ENCODE measurements at regions not wholly inside any gene's neighbourhood (a gene's known extent, or its start where the extent isn't known, plus 50 kb on each side); places are given as distances from the start of the nearest gene placed in this dataset.

DNA sequence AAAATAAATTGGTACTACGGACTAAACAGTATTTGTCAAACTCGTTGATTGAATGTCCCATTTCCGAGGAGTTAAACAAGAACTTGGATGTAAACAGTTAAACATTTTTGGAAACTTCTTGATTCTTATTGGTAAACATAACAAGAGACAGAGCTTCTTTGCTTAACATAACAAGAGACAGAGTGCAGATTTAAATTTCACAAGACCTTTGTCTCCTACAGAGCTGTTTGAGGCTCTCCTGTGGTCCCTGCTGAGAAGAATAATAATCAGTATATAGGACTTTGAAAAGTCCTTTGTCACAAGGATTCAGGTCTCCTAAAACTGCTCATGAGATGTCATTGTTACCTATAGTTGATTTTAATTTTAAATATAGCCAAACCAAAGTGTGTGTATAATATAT, 170.6 kb upstream of the C21orf91 start:
- no CpG with 5 or more reads among the region's 3 CpGs for WGBS (ENCODE audit: insufficient coverage, insufficient read length)
- no peaks in the 10 kb centered on the region for H3K9me3 ChIP-seq (ENCODE audit: control insufficient read depth, insufficient read depth, low read length)
- H3K36me3 ChIP-seq (ENCODE audit: control insufficient read depth, insufficient read depth, low read length): no peaks in the 10 kb centered on the region
- peak; percentile 7 for DNase-seq (ENCODE audit: low read depth, low spot score)
- H3K4me3 ChIP-seq (ENCODE audit: low read length): no peak overlapping the region
- H3K4me1 ChIP-seq (ENCODE audit: control insufficient read depth, insufficient read depth, low read length): no peaks in the 10 kb centered on the region
- H3K27me3 ChIP-seq (ENCODE audit: control insufficient read depth, insufficient read depth, low read length): no peaks in the 10 kb centered on the region
- no peak overlapping the region for H3K27ac ChIP-seq (ENCODE audit: low read length)

DNA sequence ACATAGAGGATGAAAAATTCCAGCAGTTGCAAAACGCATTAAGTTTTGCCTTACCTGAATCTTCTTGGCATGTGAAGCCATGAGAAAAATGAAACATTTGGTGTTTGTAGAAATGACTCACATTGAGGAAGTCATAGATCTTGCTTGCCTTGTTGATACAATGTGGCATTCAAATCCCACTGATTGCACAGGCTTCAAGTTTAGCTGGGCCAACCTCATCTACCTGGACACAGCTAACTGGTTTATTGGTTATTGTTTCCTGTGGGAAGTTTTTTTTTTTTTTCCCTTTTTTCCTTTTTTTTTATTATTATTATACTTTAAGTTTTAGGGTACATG, 168.9 kb upstream of the C21orf91 start:
- no peaks in the 10 kb centered on the region for H3K36me3 ChIP-seq (ENCODE audit: control insufficient read depth, insufficient read depth, low read length)
- no peak overlapping the region for H3K4me3 ChIP-seq (ENCODE audit: low read length)
- no peak overlapping the region for H3K27ac ChIP-seq (ENCODE audit: low read length)
- no peaks in the 10 kb centered on the region for H3K4me1 ChIP-seq (ENCODE audit: control insufficient read depth, insufficient read depth, low read length)
- no peak for DNase-seq (ENCODE audit: low read depth, low spot score)
- no CpG with 5 or more reads among the region's 1 CpG for WGBS (ENCODE audit: insufficient coverage, insufficient read length)
- H3K27me3 ChIP-seq (ENCODE audit: control insufficient read depth, insufficient read depth, low read length): no peaks in the 10 kb centered on the region
- no peaks in the 10 kb centered on the region for H3K9me3 ChIP-seq (ENCODE audit: control insufficient read depth, insufficient read depth, low read length)

GRCh38 chr21:17987382-17988101, 168.4 kb upstream of the C21orf91 start:
- H3K4me3 ChIP-seq (ENCODE audit: low read length): no peak overlapping the region
- no peak for DNase-seq (ENCODE audit: low read depth, low spot score)

DNA sequence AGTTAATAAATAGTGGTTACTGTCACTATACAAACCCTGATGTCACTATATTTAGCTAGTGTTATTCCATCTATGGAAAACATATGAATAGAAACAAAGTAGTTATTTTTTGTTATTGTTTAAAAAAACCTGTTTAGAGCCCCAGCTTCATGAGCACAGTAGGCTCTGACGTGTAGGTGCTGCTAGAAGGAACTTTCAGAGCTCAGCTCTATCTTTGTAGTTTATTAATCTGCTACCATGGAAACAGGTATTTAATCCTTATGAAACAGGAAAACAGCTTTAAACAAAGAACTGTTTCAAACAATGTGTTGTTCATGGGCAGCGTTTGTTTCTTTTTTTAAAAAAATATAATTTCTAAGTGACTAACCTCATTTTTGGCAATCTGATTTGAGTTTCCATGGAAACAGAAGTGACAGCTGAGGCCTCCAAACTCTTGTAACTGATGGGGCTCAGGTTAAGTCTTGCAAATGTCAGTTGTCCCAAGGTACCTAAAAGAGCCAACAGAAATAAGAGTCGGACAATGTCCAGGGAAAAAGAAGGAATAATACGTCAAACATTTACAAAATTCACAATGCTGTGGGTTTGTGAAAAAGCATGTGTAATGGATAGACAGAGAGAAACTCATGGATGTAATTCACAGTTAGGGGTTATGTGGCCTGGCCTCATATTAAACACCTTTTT, 162.0 kb upstream of the C21orf91 start:
- Histone ChIP-seq H3K27me3 (ENCODE audit: control insufficient read depth, insufficient read depth, low read length) (no peaks in the 10 kb centered on the region), H3K4me3 (ENCODE audit: low read length) (no peak overlapping the region), H3K36me3 (ENCODE audit: control insufficient read depth, insufficient read depth, low read length) (no peaks in the 10 kb centered on the region), H3K4me1 (ENCODE audit: control insufficient read depth, insufficient read depth, low read length) (no peaks in the 10 kb centered on the region), H3K27ac (ENCODE audit: low read length) (no peak overlapping the region), H3K9me3 (ENCODE audit: control insufficient read depth, insufficient read depth, low read length) (no peaks in the 10 kb centered on the region)
- no peak for DNase-seq (ENCODE audit: low read depth, low spot score)
- no CpG with 5 or more reads among the region's 4 CpGs for WGBS (ENCODE audit: insufficient coverage, insufficient read length)

More at GRCh38 chr21:17987382-17988101, 168.4 kb upstream of the C21orf91 start:
- Histone ChIP-seq H3K27me3 (ENCODE audit: control insufficient read depth, insufficient read depth, low read length) (no peaks in the 10 kb centered on the region), H3K4me1 (ENCODE audit: control insufficient read depth, insufficient read depth, low read length) (no peaks in the 10 kb centered on the region), H3K9me3 (ENCODE audit: control insufficient read depth, insufficient read depth, low read length) (no peaks in the 10 kb centered on the region), H3K36me3 (ENCODE audit: control insufficient read depth, insufficient read depth, low read length) (no peaks in the 10 kb centered on the region), H3K27ac (ENCODE audit: low read length) (no peak overlapping the region)

DNA sequence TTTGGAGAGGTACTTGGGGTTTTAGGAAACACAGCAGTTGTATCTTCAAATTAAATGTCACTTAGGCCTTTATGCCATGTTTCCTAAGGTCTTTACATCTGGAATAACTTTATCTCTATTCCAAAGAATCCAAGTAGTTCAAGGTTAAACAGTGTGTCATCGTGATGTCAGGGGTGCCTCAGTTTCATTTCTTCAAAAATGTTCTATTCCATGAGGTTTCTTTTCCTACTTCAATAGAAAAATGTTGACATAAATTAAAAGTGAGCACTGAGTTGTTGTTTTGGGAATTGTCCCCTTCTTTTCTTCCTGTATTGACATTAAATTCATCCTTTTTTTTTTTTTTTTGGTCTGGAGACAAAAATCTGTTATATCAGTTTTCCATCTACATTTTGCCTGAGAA, 160.6 kb upstream of the C21orf91 start:
- Histone ChIP-seq H3K27me3 (ENCODE audit: control insufficient read depth, insufficient read depth, low read length) (no peaks in the 10 kb centered on the region), H3K4me3 (ENCODE audit: low read length) (no peak overlapping the region), H3K4me1 (ENCODE audit: control insufficient read depth, insufficient read depth, low read length) (no peaks in the 10 kb centered on the region), H3K27ac (ENCODE audit: low read length) (no peak overlapping the region), H3K36me3 (ENCODE audit: control insufficient read depth, insufficient read depth, low read length) (no peaks in the 10 kb centered on the region), H3K9me3 (ENCODE audit: control insufficient read depth, insufficient read depth, low read length) (no peaks in the 10 kb centered on the region)
- DNase-seq (ENCODE audit: low read depth, low spot score): no peak
- WGBS (ENCODE audit: insufficient coverage, insufficient read length): no CpG with 5 or more reads among the region's 1 CpG

DNA sequence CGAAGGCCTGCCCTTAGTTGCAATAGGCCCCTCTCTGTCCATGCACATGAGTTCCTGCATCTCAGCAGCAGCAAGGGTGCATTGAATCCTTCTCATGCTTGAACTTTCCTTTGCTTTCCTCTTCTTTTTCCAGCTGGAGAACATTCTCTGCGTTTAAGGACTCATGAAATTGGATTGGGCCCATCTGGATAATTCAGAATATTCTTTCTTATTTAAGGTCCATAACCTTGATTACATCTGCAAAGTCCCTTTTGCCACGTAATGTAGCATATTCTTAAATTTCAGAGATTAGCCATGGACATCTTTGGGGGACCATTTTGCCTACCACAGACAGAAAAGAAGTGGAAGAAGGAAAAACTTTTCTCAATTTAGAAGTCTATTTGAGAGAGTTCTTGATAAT, 159.7 kb upstream of the C21orf91 start:
- WGBS (ENCODE audit: insufficient coverage, insufficient read length): no CpG with 5 or more reads among the region's 3 CpGs
- H3K9me3 ChIP-seq (ENCODE audit: control insufficient read depth, insufficient read depth, low read length): no peaks in the 10 kb centered on the region
- H3K27ac ChIP-seq (ENCODE audit: low read length): no peak overlapping the region
- H3K4me3 ChIP-seq (ENCODE audit: low read length): no peak overlapping the region
- no peaks in the 10 kb centered on the region for H3K4me1 ChIP-seq (ENCODE audit: control insufficient read depth, insufficient read depth, low read length)
- no peak for DNase-seq (ENCODE audit: low read depth, low spot score)
- H3K36me3 ChIP-seq (ENCODE audit: control insufficient read depth, insufficient read depth, low read length): no peaks in the 10 kb centered on the region
- H3K27me3 ChIP-seq (ENCODE audit: control insufficient read depth, insufficient read depth, low read length): no peaks in the 10 kb centered on the region

DNA sequence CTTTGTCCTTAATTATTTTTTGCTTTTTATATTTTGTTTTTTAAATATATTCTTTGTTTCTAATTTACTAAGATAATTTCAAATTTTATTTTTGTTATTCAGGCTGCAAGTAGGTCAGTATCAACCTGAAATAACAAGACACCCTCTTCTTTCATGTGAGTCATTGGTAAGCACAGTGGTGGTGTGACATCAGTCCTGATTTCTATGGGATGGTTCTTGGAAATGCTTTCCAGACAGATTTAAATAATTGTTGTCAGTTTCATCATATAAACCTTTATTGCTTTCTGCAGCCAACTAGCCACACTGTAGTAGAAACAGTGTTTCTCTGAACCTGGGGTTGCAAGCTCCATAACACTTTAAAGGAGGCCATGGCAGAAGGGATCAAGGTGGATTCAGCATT, 157.5 kb upstream of the C21orf91 start:
- no peak for DNase-seq (ENCODE audit: low read depth, low spot score)

GRCh38 chr21:17976139-17976538, 157.0 kb upstream of the C21orf91 start:
- DNase-seq (ENCODE audit: low read depth, low spot score): no peak
- no peaks in the 10 kb centered on the region for H3K36me3 ChIP-seq (ENCODE audit: control insufficient read depth, insufficient read depth, low read length)
- no peaks in the 10 kb centered on the region for H3K4me1 ChIP-seq (ENCODE audit: control insufficient read depth, insufficient read depth, low read length)
- no CpG with 5 or more reads among the region's 2 CpGs for WGBS (ENCODE audit: insufficient coverage, insufficient read length)
- no peaks in the 10 kb centered on the region for H3K27me3 ChIP-seq (ENCODE audit: control insufficient read depth, insufficient read depth, low read length)
- no peak overlapping the region for H3K4me3 ChIP-seq (ENCODE audit: low read length)
- no peaks in the 10 kb centered on the region for H3K9me3 ChIP-seq (ENCODE audit: control insufficient read depth, insufficient read depth, low read length)
- no peak overlapping the region for H3K27ac ChIP-seq (ENCODE audit: low read length)

More for the DNA sequence above, 157.5 kb upstream of the C21orf91 start:
- Histone ChIP-seq H3K9me3 (ENCODE audit: control insufficient read depth, insufficient read depth, low read length) (no peaks in the 10 kb centered on the region), H3K4me1 (ENCODE audit: control insufficient read depth, insufficient read depth, low read length) (no peaks in the 10 kb centered on the region), H3K36me3 (ENCODE audit: control insufficient read depth, insufficient read depth, low read length) (no peaks in the 10 kb centered on the region), H3K27ac (ENCODE audit: low read length) (no peak overlapping the region), H3K4me3 (ENCODE audit: low read length) (no peak overlapping the region), H3K27me3 (ENCODE audit: control insufficient read depth, insufficient read depth, low read length) (no peaks in the 10 kb centered on the region)

- no peak overlapping the region for H3K27ac ChIP-seq (ENCODE audit: low read length)
- no peak for DNase-seq (ENCODE audit: low read depth, low spot score)
- H3K27me3 ChIP-seq (ENCODE audit: control insufficient read depth, insufficient read depth, low read length): no peaks in the 10 kb centered on the region
- no peaks in the 10 kb centered on the region for H3K36me3 ChIP-seq (ENCODE audit: control insufficient read depth, insufficient read depth, low read length)
- H3K4me1 ChIP-seq (ENCODE audit: control insufficient read depth, insufficient read depth, low read length): no peaks in the 10 kb centered on the region
- H3K4me3 ChIP-seq (ENCODE audit: low read length): no peak overlapping the region
- no peaks in the 10 kb centered on the region for H3K9me3 ChIP-seq (ENCODE audit: control insufficient read depth, insufficient read depth, low read length)
Observed at GRCh38 chr21:17967319-17967718, 148.2 kb upstream of the C21orf91 start.

GRCh38 chr21:17964716-17965115, 145.6 kb upstream of the C21orf91 start:
- H3K4me3 ChIP-seq (ENCODE audit: low read length): no peak overlapping the region
- DNase-seq (ENCODE audit: low read depth, low spot score): no peak
- no peaks in the 10 kb centered on the region for H3K36me3 ChIP-seq (ENCODE audit: control insufficient read depth, insufficient read depth, low read length)
- H3K9me3 ChIP-seq (ENCODE audit: control insufficient read depth, insufficient read depth, low read length): no peaks in the 10 kb centered on the region
- no peak overlapping the region for H3K27ac ChIP-seq (ENCODE audit: low read length)
- no peaks in the 10 kb centered on the region for H3K4me1 ChIP-seq (ENCODE audit: control insufficient read depth, insufficient read depth, low read length)
- no peaks in the 10 kb centered on the region for H3K27me3 ChIP-seq (ENCODE audit: control insufficient read depth, insufficient read depth, low read length)

- H3K9me3 ChIP-seq (ENCODE audit: control insufficient read depth, insufficient read depth, low read length): no peaks in the 10 kb centered on the region
- H3K36me3 ChIP-seq (ENCODE audit: control insufficient read depth, insufficient read depth, low read length): no peaks in the 10 kb centered on the region
- H3K27me3 ChIP-seq (ENCODE audit: control insufficient read depth, insufficient read depth, low read length): no peaks in the 10 kb centered on the region
- no peak overlapping the region for H3K4me3 ChIP-seq (ENCODE audit: low read length)
- no peak for DNase-seq (ENCODE audit: low read depth, low spot score)
- no CpG with 5 or more reads among the region's 5 CpGs for WGBS (ENCODE audit: insufficient coverage, insufficient read length)
- no peaks in the 10 kb centered on the region for H3K4me1 ChIP-seq (ENCODE audit: control insufficient read depth, insufficient read depth, low read length)
- no peak overlapping the region for H3K27ac ChIP-seq (ENCODE audit: low read length)
Observed at GRCh38 chr21:17964199-17964598, 145.0 kb upstream of the C21orf91 start.
